ENCODE measurements at regions not wholly inside any gene's neighbourhood (a gene's known extent, or its start where the extent isn't known, plus 50 kb on each side); places are given as distances from the start of the nearest gene placed in this dataset.

- DNase-seq (no peak), ATAC-seq (ENCODE audit: poor library complexity) (no peak)
- Mint-ChIP-seq H3K36me3 (ENCODE audit: low read depth) (no peaks in the 10 kb centered on the region), H3K9me3 (peaks cover 2% of the 10 kb centered on the region), H3K27me3 (no peaks in the 10 kb centered on the region), H3K4me3 (no peak overlapping the region), H3K27ac (no peak overlapping the region), H3K4me1 (ENCODE audit: low read depth) (no peaks in the 10 kb centered on the region)
- ChIA-PET POLR2A (no interaction called here), CTCF (no interaction called here)
- Histone ChIP-seq H3K27ac (ENCODE audit: low read depth in 1 of 2, low read length in 2 of 2) (no peak overlapping the region), H3K4me3 (ENCODE audit: low read length) (no peak overlapping the region), H3K36me3 (ENCODE audit: insufficient read depth, low read length) (no peaks in the 10 kb centered on the region), H3K27me3 (ENCODE audit: control insufficient read depth in 1 of 2, insufficient read depth in 2 of 2, low read length in 2 of 2) (no peaks in the 10 kb centered on the region), H3K4me1 (ENCODE audit: insufficient read depth, low read length) (no peaks in the 10 kb centered on the region), H3K9me3 (ENCODE audit: control insufficient read depth in 1 of 2, insufficient read depth in 1 of 2, low read length in 2 of 2) (no peaks in the 10 kb centered on the region)
- intact Hi-C loops (cut with DNase I, micrococcal nuclease), result no loop called here
- TF ChIP-seq CTCF (IDR thresholded peaks at IDR 0.05), result no peak
Observed at GRCh38 chr7:51700593-51701215, 384.1 kb upstream of the COBL start.

- no peaks in the 10 kb centered on the region for H3K36me3 Mint-ChIP-seq (ENCODE audit: low read depth)
- H3K9me3 Mint-ChIP-seq, result peaks cover 9% of the 10 kb centered on the region
- Histone ChIP-seq H3K9me3 (ENCODE audit: control insufficient read depth in 1 of 2, insufficient read depth in 1 of 2, low read length in 2 of 2) (no peaks in the 10 kb centered on the region), H3K27me3 (ENCODE audit: control insufficient read depth in 1 of 2, insufficient read depth in 2 of 2, low read length in 2 of 2) (no peaks in the 10 kb centered on the region), H3K4me1 (ENCODE audit: insufficient read depth, low read length) (no peaks in the 10 kb centered on the region), H3K4me3 (ENCODE audit: low read length) (no peak overlapping the region), H3K27ac (ENCODE audit: low read depth in 1 of 2, low read length in 2 of 2) (no peak overlapping the region), H3K36me3 (ENCODE audit: insufficient read depth, low read length) (no peaks in the 10 kb centered on the region)
- no peak overlapping the region for H3K4me3 Mint-ChIP-seq
- H3K27ac Mint-ChIP-seq, result no peak overlapping the region
- ATAC-seq (ENCODE audit: poor library complexity) (no peak), DNase-seq (no peak)
- ChIA-PET POLR2A (no interaction called here), CTCF (no interaction called here)
- no peaks in the 10 kb centered on the region for H3K27me3 Mint-ChIP-seq
- H3K4me1 Mint-ChIP-seq (ENCODE audit: low read depth), result no peaks in the 10 kb centered on the region
- TF ChIP-seq CTCF (IDR thresholded peaks at IDR 0.05), result no peak
- intact Hi-C loops (cut with DNase I, micrococcal nuclease), result no loop called here
Observed at GRCh38 chr7:51693258-51693657, 376.6 kb upstream of the COBL start.

GRCh38 chr7:51689547-51689946 lies 372.9 kb upstream of the COBL start:
- Mint-ChIP-seq H3K9me3 (peaks cover 9% of the 10 kb centered on the region), H3K27me3 (no peaks in the 10 kb centered on the region), H3K27ac (no peak overlapping the region), H3K4me3 (no peak overlapping the region), H3K4me1 (ENCODE audit: low read depth) (no peaks in the 10 kb centered on the region), H3K36me3 (ENCODE audit: low read depth) (no peaks in the 10 kb centered on the region)
- H3K4me3 ChIP-seq (ENCODE audit: low read length), result no peak overlapping the region
- no peaks in the 10 kb centered on the region for H3K4me1 ChIP-seq (ENCODE audit: insufficient read depth, low read length)
- no peaks in the 10 kb centered on the region for H3K27me3 ChIP-seq (ENCODE audit: control insufficient read depth in 1 of 2, insufficient read depth in 2 of 2, low read length in 2 of 2)
- TF ChIP-seq CTCF (IDR thresholded peaks at IDR 0.05), result no peak
- no peaks in the 10 kb centered on the region for H3K9me3 ChIP-seq (ENCODE audit: control insufficient read depth in 1 of 2, insufficient read depth in 1 of 2, low read length in 2 of 2)
- POLR2A ChIA-PET, result no interaction called here
- no peak for DNase-seq
- no peaks in the 10 kb centered on the region for H3K36me3 ChIP-seq (ENCODE audit: insufficient read depth, low read length)
- no peak overlapping the region for H3K27ac ChIP-seq (ENCODE audit: low read depth in 1 of 2, low read length in 2 of 2)
- CTCF ChIA-PET, result no interaction called here
- intact Hi-C loops (cut with DNase I, micrococcal nuclease), result no loop called here
- no peak for ATAC-seq (ENCODE audit: poor library complexity)

All from CD4-positive, alpha-beta T cell (primary cell).